HCT116 (cell line): ENCODE measurements at regions not wholly inside any gene's neighbourhood (a gene's known extent, or its start where the extent isn't known, plus 50 kb on each side); places are given as distances from the start of the nearest gene placed in this dataset.

Experiments used
- ATAC-seq: fragments of 200-7000 bp; cut with Tn5 transposase; 2 replicates; pipeline ENCODE4 v1.9.1; 2020; ENCODE audit warnings: mild to moderate bottlenecking, moderate library complexity
- BruUV-seq: library from RNA; stranded (reverse); fragments of 400-500 nt; replicated peaks from 2 replicates; lab custom pipeline; 2021; lab: Mats Ljungman, UMichigan
- CTCF ChIA-PET: fragments of 300-600 bp; sonication (Branson Sonifier 250); formaldehyde crosslinking; loops from one replicate; lab custom pipeline; 2021; ENCODE audit warnings: antibody characterized with exemption; lab: Charles Lee
- POLR2A ChIA-PET: fragments of 300-600, 350-600 bp; sonication (Branson Sonifier 250); formaldehyde crosslinking; loops from one replicate; lab custom pipeline; 2021; ENCODE audit warnings: antibody characterized with exemption; lab: Charles Lee
- RAD21 ChIA-PET, 2 experiments: fragments of 300-600 bp; sonication (Branson Sonifier 250); formaldehyde crosslinking; loops; one replicate each; lab custom pipeline; 2023; ENCODE audit warnings: low total read pairs in 2 of 2; ENCODE audit not compliant: uncharacterized antibody in 2 of 2, unreplicated experiment in 2 of 2, low non-redundant PET in 1 of 2; lab: Charles Lee
- DNase-seq: peaks from one replicate; pipeline ENCODE4 v3.0.0-alpha.2; 2010; ENCODE audit warnings: low read depth, low spot score
- H2AFZ ChIP-seq: fragments of 200-600 bp; shearing (Covaris generic), sonication (generic); 2 replicates; pipeline ENCODE4 v1.6.1; 2017; ENCODE audit warnings: low read depth, mixed run types, mixed read lengths, antibody characterized with exemption, low read length; ENCODE audit not compliant: poor library complexity, severe bottlenecking
- H3K27ac ChIP-seq: 2 replicates; pipeline ENCODE4 v1.5.1; 2012; ENCODE audit warnings: low read depth, low read length
- H3K27me3 ChIP-seq: fragments of 200-600 bp; sonication (generic); 2 replicates; pipeline ENCODE4 v1.6.1; 2016; ENCODE audit warnings: mixed run types, low read length, mixed read lengths; ENCODE audit not compliant: insufficient read depth
- H3K36me3 ChIP-seq, 2 experiments: fragments of 200-500 bp in 1 of 2; fragments of 200-600 bp in 1 of 2; sonication (Bioruptor generic) in 1 of 2; sonication (generic) in 1 of 2; 2 replicates each; pipeline versions ENCODE4 v1.5.1 to v1.6.1; 2014 to 2016; ENCODE audit warnings: low read length in 2 of 2, inconsistent platforms in 1 of 2, mixed read lengths in 1 of 2, mixed run types in 1 of 2; ENCODE audit not compliant: insufficient read depth in 2 of 2, control insufficient read depth in 1 of 2
- H3K4me1 ChIP-seq, 2 experiments: fragments of 200-600 bp in 1 of 2; sonication (generic) in 1 of 2; 2 replicates each; pipeline versions ENCODE4 v1.5.1 to v1.6.1; 2012 to 2017; ENCODE audit warnings: low read length in 2 of 2, inconsistent platforms in 1 of 2, mild to moderate bottlenecking in 1 of 2, mixed read lengths in 1 of 2, mixed run types in 1 of 2, moderate library complexity in 1 of 2; ENCODE audit not compliant: insufficient read depth in 2 of 2, control insufficient read depth in 1 of 2
- H3K4me2 ChIP-seq: fragments of 200-600 bp; sonication (generic); 2 replicates; pipeline ENCODE4 v1.6.1; 2017; ENCODE audit warnings: mixed run types, low read length, mixed read lengths
- H3K4me3 ChIP-seq, 2 experiments: fragments of 200-600 bp in 1 of 2; sonication (generic) in 1 of 2; replicated peaks in 1 of 2; 2 replicates each; pipeline ENCODE4 v1.5.1; 2011 to 2016; ENCODE audit warnings: low read length in 2 of 2, control low read depth in 1 of 2, low read depth in 1 of 2, mild to moderate bottlenecking in 1 of 2, mixed read lengths in 1 of 2, mixed run types in 1 of 2
- H3K79me2 ChIP-seq: fragments of 200-600 bp; sonication (generic); 2 replicates; pipeline ENCODE4 v1.6.1; 2017; ENCODE audit warnings: mild to moderate bottlenecking, mixed run types, low read length, moderate library complexity, mixed read lengths; ENCODE audit not compliant: insufficient read depth
- H3K9ac ChIP-seq: fragments of 200-600 bp; sonication (generic); 2 replicates; pipeline ENCODE4 v1.6.1; 2016; ENCODE audit warnings: low read length, mixed read lengths
- H3K9me2 ChIP-seq: fragments of 200-600 bp; sonication (generic), shearing (Covaris generic); 2 replicates; pipeline ENCODE4 v1.6.1; 2017; ENCODE audit warnings: mixed run types, mild to moderate bottlenecking, moderate library complexity; ENCODE audit not compliant: insufficient read depth
- H3K9me3 ChIP-seq, 2 experiments: fragments of 200-500 bp in 1 of 2; fragments of 200-600 bp in 1 of 2; sonication (Bioruptor generic) in 1 of 2; sonication (generic) in 1 of 2; 2 replicates each; pipeline ENCODE4 v1.6.1; 2014 to 2017; ENCODE audit warnings: low read length in 2 of 2, mixed read lengths in 2 of 2, inconsistent platforms in 1 of 2, low read depth in 1 of 2, mild to moderate bottlenecking in 1 of 2, mixed run types in 1 of 2, moderate library complexity in 1 of 2; ENCODE audit not compliant: control insufficient read depth in 1 of 2, insufficient read depth in 1 of 2
- H4K20me1 ChIP-seq: fragments of 200-600 bp; sonication (generic), shearing (Covaris generic); 2 replicates; pipeline ENCODE4 v1.6.1; 2017; ENCODE audit warnings: mixed run types, mild to moderate bottlenecking, moderate library complexity; ENCODE audit not compliant: insufficient read depth
- CEBPB ChIP-seq: IDR thresholded peaks from 2 replicates; pipeline ENCODE4 v1.6.1; 2012; ENCODE audit warnings: low read depth
- ELF1 ChIP-seq: IDR thresholded peaks from 2 replicates; pipeline ENCODE4 v1.6.1; 2012; ENCODE audit warnings: low read depth, borderline replicate concordance
- EZH2 ChIP-seq: fragments of 200-600 bp; sonication (generic); IDR thresholded peaks from 2 replicates; pipeline ENCODE4 v1.6.1; 2017; ENCODE audit warnings: antibody characterized with exemption, mixed run types
- EZH2phosphoT487 ChIP-seq: fragments of 200-600 bp; IDR thresholded peaks from 2 replicates; pipeline ENCODE4 v1.6.1; 2018; ENCODE audit warnings: antibody characterized with exemption, borderline replicate concordance
- FOSL1 ChIP-seq: IDR thresholded peaks from 2 replicates; pipeline ENCODE4 v1.6.1; 2012; ENCODE audit warnings: low read depth
- JUND ChIP-seq: IDR thresholded peaks from 2 replicates; pipeline ENCODE4 v1.6.1; 2012
- POLR2A ChIP-seq: IDR thresholded peaks from 2 replicates; pipeline ENCODE4 v1.7.0; 2011; ENCODE audit warnings: borderline replicate concordance; ENCODE audit not compliant: insufficient read depth, insufficient read length; ENCODE audit errors: extremely low read depth
- SP1 ChIP-seq: IDR thresholded peaks from 2 replicates; pipeline ENCODE4 v1.6.1; 2012; ENCODE audit warnings: low read depth
- SRF ChIP-seq: IDR thresholded peaks from 2 replicates; pipeline ENCODE4 v1.6.1; 2012; ENCODE audit warnings: low read depth
- YY1 ChIP-seq: IDR thresholded peaks from 2 replicates; pipeline ENCODE4 v1.6.1; 2011; ENCODE audit warnings: low read length, low read depth, moderate library complexity, mild to moderate bottlenecking; ENCODE audit not compliant: insufficient replicate concordance; ENCODE audit errors: extremely low read depth
- ZFX ChIP-seq: fragments of 450-650 bp; IDR thresholded peaks from 2 replicates; pipeline ENCODE4 v1.6.1; 2017
- ZNF274 ChIP-seq: fragments of 200-500 bp; sonication (Bioruptor generic); IDR thresholded peaks from 2 replicates; pipeline ENCODE4 v1.6.1; 2014; ENCODE audit warnings: mild to moderate bottlenecking, low read depth, low read length, inconsistent platforms
- intact Hi-C: fragments of 100-400 bp; cut with micrococcal nuclease; formaldehyde crosslinking; loops from 2 replicates; pipeline ENCODE4 v1.10.0; 2022
- TF ChIP-seq, protein P1 (sequence below): IDR thresholded peaks from 2 replicates; pipeline ENCODE4 v1.6.1; 2011; ENCODE audit warnings: mild to moderate bottlenecking, low read length, moderate library complexity; ENCODE audit not compliant: insufficient replicate concordance; ENCODE audit errors: extremely low read depth
- TF ChIP-seq, protein P2 (sequence below): IDR thresholded peaks from 2 replicates; pipeline ENCODE4 v1.6.1; 2012
- TF ChIP-seq, protein P3 (sequence below): IDR thresholded peaks from 2 replicates; pipeline ENCODE4 v1.6.1; 2012
- TF ChIP-seq, protein P4 (sequence below), 3 experiments: fragments of 200-600 bp in 1 of 3; sonication (generic) in 1 of 3; IDR thresholded peaks in 2 of 3; conservative IDR thresholded peaks in 1 of 3; 2 replicates each; pipeline ENCODE4 v1.5.1; 2012 to 2017; ENCODE audit warnings: low read depth in 2 of 3, low read length in 2 of 3, antibody characterized with exemption in 1 of 3, borderline replicate concordance in 1 of 3, control low read depth in 1 of 3, mild to moderate bottlenecking in 1 of 3, mixed read lengths in 1 of 3, mixed run types in 1 of 3, moderate library complexity in 1 of 3; ENCODE audit not compliant: insufficient read depth in 1 of 3

DNA sequence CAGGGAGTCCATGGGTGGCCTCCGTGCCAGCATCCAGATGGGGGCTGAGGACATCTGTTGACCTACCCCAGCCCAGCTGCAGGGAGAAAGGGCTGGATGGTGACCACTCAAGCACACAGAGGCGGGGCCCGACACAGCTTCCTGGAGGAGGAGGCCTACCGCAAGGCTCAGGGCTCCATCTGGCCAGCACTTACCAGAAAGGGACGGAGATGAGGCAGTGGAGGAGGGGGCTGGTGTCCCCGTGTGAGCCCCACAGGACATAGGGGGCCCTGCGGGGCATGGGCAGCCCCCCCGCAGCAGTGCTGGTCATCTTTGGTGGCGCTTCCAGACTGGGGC, 147.5 kb upstream of the CIBAR2 start:
- Histone ChIP-seq H2AFZ (no peak overlapping the region), H3K36me3 (no peaks in the 10 kb centered on the region), H4K20me1 (no peaks in the 10 kb centered on the region), H3K9ac (no peak overlapping the region), H3K4me3 (no peak overlapping the region), H3K79me2 (no peaks in the 10 kb centered on the region), H3K9me3 (no peaks in the 10 kb centered on the region), H3K27me3 (no peaks in the 10 kb centered on the region), H3K4me2 (no peak overlapping the region), H3K27ac (no peak overlapping the region), H3K9me2 (no peaks in the 10 kb centered on the region), H3K4me1 (no peaks in the 10 kb centered on the region)
- intact Hi-C loops, result no loop called here
- BruUV-seq, result no TSS peak
- DNase-seq, result no peak
- ChIA-PET POLR2A (no interaction called here), RAD21 (no interaction called here), CTCF (no interaction called here)
- no peak for ATAC-seq
- TF ChIP-seq EZH2phosphoT487, result no peak
- no peak for TF ChIP-seq SRF
- TF ChIP-seq POLR2A, result no peak
- no peak for TF ChIP-seq ELF1
- TF ChIP-seq FOSL1, result no peak
- TF ChIP-seq ZNF274, result no peak
- TF ChIP-seq, protein P1, sequence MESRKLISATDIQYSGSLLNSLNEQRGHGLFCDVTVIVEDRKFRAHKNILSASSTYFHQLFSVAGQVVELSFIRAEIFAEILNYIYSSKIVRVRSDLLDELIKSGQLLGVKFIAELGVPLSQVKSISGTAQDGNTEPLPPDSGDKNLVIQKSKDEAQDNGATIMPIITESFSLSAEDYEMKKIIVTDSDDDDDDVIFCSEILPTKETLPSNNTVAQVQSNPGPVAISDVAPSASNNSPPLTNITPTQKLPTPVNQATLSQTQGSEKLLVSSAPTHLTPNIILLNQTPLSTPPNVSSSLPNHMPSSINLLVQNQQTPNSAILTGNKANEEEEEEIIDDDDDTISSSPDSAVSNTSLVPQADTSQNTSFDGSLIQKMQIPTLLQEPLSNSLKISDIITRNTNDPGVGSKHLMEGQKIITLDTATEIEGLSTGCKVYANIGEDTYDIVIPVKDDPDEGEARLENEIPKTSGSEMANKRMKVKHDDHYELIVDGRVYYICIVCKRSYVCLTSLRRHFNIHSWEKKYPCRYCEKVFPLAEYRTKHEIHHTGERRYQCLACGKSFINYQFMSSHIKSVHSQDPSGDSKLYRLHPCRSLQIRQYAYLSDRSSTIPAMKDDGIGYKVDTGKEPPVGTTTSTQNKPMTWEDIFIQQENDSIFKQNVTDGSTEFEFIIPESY, result no peak
- TF ChIP-seq, protein P2, sequence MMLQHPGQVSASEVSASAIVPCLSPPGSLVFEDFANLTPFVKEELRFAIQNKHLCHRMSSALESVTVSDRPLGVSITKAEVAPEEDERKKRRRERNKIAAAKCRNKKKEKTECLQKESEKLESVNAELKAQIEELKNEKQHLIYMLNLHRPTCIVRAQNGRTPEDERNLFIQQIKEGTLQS, result no peak

DNA sequence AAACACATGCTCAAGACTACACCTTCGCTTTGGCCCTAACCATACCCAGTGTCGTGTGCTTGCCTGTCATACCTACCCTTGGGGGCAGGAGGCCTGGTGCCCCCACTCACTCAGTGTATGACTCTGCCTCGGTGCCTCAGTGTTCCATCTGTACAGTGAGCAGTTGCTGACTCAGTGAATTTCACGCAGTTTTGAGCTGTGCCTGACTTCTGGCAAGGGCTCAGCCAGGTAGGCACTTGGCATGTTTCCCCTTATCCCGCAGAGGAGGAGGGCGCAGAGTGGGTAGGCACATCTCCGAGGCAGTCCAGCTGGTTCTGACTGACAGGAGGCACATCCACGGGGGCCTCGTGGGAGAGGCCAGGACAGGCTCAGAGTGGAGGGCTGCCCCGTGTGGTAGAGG, 148.9 kb upstream of the CIBAR2 start:
- Histone ChIP-seq H3K4me1 (no peaks in the 10 kb centered on the region), H3K36me3 (no peaks in the 10 kb centered on the region), H3K4me2 (no peak overlapping the region), H4K20me1 (no peaks in the 10 kb centered on the region), H3K4me3 (no peak overlapping the region), H3K9me2 (no peaks in the 10 kb centered on the region), H3K27me3 (no peaks in the 10 kb centered on the region), H3K9ac (no peak overlapping the region), H2AFZ (no peak overlapping the region), H3K79me2 (no peaks in the 10 kb centered on the region), H3K9me3 (no peaks in the 10 kb centered on the region), H3K27ac (no peak overlapping the region)
- DNase-seq (no peak), ATAC-seq (no peak)
- POLR2A ChIA-PET, result no interaction called here
- TF ChIP-seq ELF1 (no peak), YY1 (no peak), EZH2phosphoT487 (no peak), JUND (no peak), SP1 (no peak), POLR2A (no peak), FOSL1 (no peak), EZH2 (no peak), ZFX (no peak), CEBPB (no peak), ZNF274 (no peak)
- TF ChIP-seq, protein P3, sequence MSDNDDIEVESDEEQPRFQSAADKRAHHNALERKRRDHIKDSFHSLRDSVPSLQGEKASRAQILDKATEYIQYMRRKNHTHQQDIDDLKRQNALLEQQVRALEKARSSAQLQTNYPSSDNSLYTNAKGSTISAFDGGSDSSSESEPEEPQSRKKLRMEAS, result no peak
- TF ChIP-seq, protein P4, sequence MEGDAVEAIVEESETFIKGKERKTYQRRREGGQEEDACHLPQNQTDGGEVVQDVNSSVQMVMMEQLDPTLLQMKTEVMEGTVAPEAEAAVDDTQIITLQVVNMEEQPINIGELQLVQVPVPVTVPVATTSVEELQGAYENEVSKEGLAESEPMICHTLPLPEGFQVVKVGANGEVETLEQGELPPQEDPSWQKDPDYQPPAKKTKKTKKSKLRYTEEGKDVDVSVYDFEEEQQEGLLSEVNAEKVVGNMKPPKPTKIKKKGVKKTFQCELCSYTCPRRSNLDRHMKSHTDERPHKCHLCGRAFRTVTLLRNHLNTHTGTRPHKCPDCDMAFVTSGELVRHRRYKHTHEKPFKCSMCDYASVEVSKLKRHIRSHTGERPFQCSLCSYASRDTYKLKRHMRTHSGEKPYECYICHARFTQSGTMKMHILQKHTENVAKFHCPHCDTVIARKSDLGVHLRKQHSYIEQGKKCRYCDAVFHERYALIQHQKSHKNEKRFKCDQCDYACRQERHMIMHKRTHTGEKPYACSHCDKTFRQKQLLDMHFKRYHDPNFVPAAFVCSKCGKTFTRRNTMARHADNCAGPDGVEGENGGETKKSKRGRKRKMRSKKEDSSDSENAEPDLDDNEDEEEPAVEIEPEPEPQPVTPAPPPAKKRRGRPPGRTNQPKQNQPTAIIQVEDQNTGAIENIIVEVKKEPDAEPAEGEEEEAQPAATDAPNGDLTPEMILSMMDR (IDR thresholded peaks at IDR 0.05 in 2 of 3, conservative IDR thresholded peaks at IDR 0.05 in 1 of 3; ENCODE audit: borderline replicate concordance in 1 of 3, insufficient read depth in 1 of 3, low read depth in 2 of 3, low read length in 2 of 3), result no peak
- CTCF ChIA-PET, result no interaction called here
- RAD21 ChIA-PET, result no interaction called here
- no TSS peak for BruUV-seq
- intact Hi-C loops, result no loop called here
